ENCODE measurements at regions not wholly inside any gene's neighbourhood (a gene's known extent, or its start where the extent isn't known, plus 50 kb on each side); places are given as distances from the start of the nearest gene placed in this dataset.

DNA sequence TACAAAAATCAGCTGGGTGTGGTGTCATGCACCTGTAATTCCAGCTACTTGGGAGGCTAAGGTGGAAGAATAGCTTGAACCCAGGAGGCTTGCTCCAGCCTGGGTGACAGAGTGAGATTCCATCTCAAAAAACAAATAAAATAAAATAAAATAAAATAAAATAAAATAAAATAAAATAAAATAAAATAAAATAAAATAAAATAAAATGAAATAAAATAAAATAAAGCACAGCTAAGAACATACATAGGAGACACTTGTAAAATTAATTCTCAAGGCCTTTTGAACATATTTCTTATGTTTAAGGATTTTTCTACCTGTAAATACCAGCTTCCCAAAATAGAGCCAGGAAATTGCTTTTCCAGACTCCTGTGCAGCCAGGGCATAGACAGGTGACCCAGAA is 703.0 kb downstream of the ZPLD1 start:
- H3K9me3 ChIP-seq (ENCODE audit: control insufficient read depth, low read length): no peaks in the 10 kb centered on the region
- no peak overlapping the region for H3K4me3 ChIP-seq (ENCODE audit: extremely low read depth, insufficient read depth, low read length, poor library complexity, severe bottlenecking)
- H3K36me3 ChIP-seq (ENCODE audit: control insufficient read depth, insufficient read depth, low read length): no peaks in the 10 kb centered on the region
- no peaks in the 10 kb centered on the region for H3K4me1 ChIP-seq (ENCODE audit: control insufficient read depth, insufficient read depth, low read length, poor library complexity, severe bottlenecking)
- no peak overlapping the region for H3K27ac ChIP-seq (ENCODE audit: low read depth, low read length, severe bottlenecking)

DNA sequence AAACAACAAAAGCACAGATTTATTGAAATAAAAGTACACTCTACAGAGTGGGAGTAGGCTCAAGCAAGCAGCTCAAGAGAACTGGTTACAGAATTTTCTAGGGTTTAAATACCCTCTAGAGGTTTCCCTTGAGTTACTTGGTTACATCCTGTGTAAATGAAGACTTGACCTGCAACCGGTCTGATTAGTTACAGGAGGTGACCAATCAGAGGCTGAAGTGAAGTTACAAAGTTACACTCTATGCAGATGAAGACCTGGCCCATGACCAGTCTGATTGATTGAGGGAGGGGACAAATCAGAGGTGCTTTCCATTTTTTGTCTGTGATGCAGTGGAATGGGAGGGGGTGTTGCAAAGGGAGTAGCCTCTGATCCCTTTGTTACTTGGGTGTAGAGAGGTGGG is 723.4 kb downstream of the ZPLD1 start:
- no peaks in the 10 kb centered on the region for H3K4me1 ChIP-seq (ENCODE audit: control insufficient read depth, insufficient read depth, low read length, poor library complexity, severe bottlenecking)
- H3K27ac ChIP-seq (ENCODE audit: low read depth, low read length, severe bottlenecking): no peak overlapping the region
- H3K9me3 ChIP-seq (ENCODE audit: control insufficient read depth, low read length): no peaks in the 10 kb centered on the region
- H3K36me3 ChIP-seq (ENCODE audit: control insufficient read depth, insufficient read depth, low read length): no peaks in the 10 kb centered on the region
- H3K4me3 ChIP-seq (ENCODE audit: extremely low read depth, insufficient read depth, low read length, poor library complexity, severe bottlenecking): no peak overlapping the region
- 67 to 88% methylated on average over 1 of the region's 1 CpG for WGBS, 2 experiments (ENCODE audit: insufficient coverage in 2 of 2)

DNA sequence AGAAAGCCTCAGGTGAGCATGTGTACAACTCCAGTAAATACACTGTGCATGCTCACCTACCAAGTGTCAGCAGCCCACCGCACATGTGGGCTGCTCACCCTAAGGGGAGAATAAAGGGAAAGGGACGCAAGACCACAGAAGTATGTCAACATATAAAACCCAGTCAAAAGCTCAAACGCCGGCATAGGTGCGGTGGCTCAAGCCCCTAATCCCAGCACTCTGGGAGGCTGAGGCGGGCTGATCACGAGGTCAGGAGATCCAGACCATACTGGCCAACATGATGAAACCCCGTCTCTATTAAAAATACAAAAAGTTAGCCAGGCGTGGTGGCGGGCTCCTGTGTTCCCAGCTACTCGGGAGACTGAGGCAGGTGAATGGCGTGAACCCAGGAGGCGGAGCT is 732.1 kb downstream of the ZPLD1 start:
- H3K36me3 ChIP-seq (ENCODE audit: control insufficient read depth, insufficient read depth, low read length): no peaks in the 10 kb centered on the region
- no peaks in the 10 kb centered on the region for H3K4me1 ChIP-seq (ENCODE audit: control insufficient read depth, insufficient read depth, low read length, poor library complexity, severe bottlenecking)
- H3K4me3 ChIP-seq (ENCODE audit: extremely low read depth, insufficient read depth, low read length, poor library complexity, severe bottlenecking): no peak overlapping the region
- 82 to 87% methylated on average over 7 to 11 of the region's 13 CpGs for WGBS, 2 experiments (ENCODE audit: insufficient coverage in 2 of 2)
- no peaks in the 10 kb centered on the region for H3K9me3 ChIP-seq (ENCODE audit: control insufficient read depth, low read length)
- H3K27ac ChIP-seq (ENCODE audit: low read depth, low read length, severe bottlenecking): no peak overlapping the region

DNA sequence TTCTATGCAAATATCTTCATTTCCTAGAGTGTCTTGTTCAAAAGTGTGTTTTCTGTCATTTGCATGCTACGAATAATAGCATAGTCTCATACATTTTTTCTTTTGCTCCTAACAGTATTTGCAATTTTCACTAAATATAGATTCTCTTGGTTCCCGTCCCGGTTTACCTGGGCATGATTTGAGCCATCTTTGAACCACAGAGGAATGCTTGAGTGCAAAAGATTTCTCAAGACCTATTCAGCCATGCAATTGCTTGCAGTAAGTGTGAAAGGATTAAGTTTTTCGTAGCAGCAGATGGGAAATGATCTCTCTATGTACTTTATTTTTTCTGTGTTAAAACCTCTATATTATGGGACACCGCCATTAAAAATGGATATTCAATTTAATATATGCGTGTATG is 733.0 kb downstream of the ZPLD1 start:
- Histone ChIP-seq H3K4me3 (ENCODE audit: extremely low read depth, insufficient read depth, low read length, poor library complexity, severe bottlenecking) (no peak overlapping the region), H3K27ac (ENCODE audit: low read depth, low read length, severe bottlenecking) (no peak overlapping the region), H3K36me3 (ENCODE audit: control insufficient read depth, insufficient read depth, low read length) (no peaks in the 10 kb centered on the region), H3K9me3 (ENCODE audit: control insufficient read depth, low read length) (no peaks in the 10 kb centered on the region), H3K4me1 (ENCODE audit: control insufficient read depth, insufficient read depth, low read length, poor library complexity, severe bottlenecking) (no peaks in the 10 kb centered on the region)
- 83 to 86% methylated on average over 1 to 4 of the region's 6 CpGs for WGBS, 2 experiments (ENCODE audit: insufficient coverage in 2 of 2)

DNA sequence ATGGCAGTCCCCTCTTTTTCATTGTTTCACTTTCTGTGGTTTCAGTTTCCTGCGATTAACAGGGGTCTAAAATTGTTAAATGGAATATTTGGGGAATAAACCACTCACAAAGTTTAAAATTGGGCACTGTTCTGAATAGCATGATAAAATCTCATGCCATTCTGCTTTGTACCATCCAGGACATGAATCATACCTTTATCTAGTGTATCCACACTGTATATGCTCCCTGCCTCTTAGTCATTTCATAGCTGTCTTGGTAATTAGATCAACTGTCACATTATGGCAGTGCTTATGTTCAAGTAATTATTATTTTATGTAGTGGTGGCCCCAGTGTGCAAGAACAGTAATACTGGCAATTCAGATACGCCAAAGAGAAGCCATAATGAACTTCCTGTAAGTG is 734.5 kb downstream of the ZPLD1 start:
- 80% methylated on average over 1 of the region's 2 CpGs; no CpG with 5 or more reads in 1 of the 2 experiments for WGBS, 2 experiments (ENCODE audit: insufficient coverage in 2 of 2)
- Histone ChIP-seq H3K4me1 (ENCODE audit: control insufficient read depth, insufficient read depth, low read length, poor library complexity, severe bottlenecking) (no peaks in the 10 kb centered on the region), H3K9me3 (ENCODE audit: control insufficient read depth, low read length) (no peaks in the 10 kb centered on the region), H3K4me3 (ENCODE audit: extremely low read depth, insufficient read depth, low read length, poor library complexity, severe bottlenecking) (no peak overlapping the region), H3K27ac (ENCODE audit: low read depth, low read length, severe bottlenecking) (no peak overlapping the region), H3K36me3 (ENCODE audit: control insufficient read depth, insufficient read depth, low read length) (no peaks in the 10 kb centered on the region)

DNA sequence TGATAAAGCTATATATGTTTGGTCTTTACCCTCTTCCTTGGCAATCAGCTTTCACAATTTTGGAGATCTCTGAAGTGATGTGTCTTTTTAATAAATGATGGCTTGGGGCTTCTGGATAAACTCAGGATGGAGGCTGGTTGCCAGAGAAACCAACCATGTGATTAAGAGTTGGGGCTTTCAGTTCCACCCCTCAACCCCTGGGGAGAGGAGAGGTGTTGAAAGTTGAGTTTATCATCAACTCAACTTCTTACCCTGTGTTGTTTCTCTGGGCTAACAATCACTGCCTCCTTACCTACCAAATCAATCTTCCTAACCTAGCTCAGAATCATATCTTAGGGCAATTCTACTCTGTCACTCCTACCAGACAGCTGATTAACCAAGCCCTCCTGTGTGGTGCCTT is 735.8 kb downstream of the ZPLD1 start:
- no peak overlapping the region for H3K4me3 ChIP-seq (ENCODE audit: extremely low read depth, insufficient read depth, low read length, poor library complexity, severe bottlenecking)
- H3K27ac ChIP-seq (ENCODE audit: low read depth, low read length, severe bottlenecking): no peak overlapping the region
- no peaks in the 10 kb centered on the region for H3K36me3 ChIP-seq (ENCODE audit: control insufficient read depth, insufficient read depth, low read length)
- H3K4me1 ChIP-seq (ENCODE audit: control insufficient read depth, insufficient read depth, low read length, poor library complexity, severe bottlenecking): no peaks in the 10 kb centered on the region
- no peaks in the 10 kb centered on the region for H3K9me3 ChIP-seq (ENCODE audit: control insufficient read depth, low read length)

DNA sequence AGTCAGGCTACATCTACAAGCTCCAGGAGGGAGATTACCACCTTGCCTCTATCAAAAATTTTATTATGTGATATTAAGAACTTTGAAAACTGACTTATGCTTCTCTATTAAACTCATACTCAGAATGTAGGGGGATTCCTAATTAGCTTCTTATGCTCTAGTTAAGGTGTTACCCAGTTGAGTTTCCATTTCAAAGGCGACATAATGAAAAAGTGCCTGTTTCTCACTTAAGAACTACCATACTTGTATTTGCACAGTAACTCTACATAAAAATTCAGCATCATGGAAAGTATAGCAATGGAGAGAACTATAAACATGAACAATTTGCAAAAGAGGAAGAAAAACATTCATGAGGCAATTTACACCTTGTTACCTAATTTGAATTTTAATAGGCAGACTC is 739.1 kb downstream of the ZPLD1 start:
- Histone ChIP-seq H3K4me1 (ENCODE audit: control insufficient read depth, insufficient read depth, low read length, poor library complexity, severe bottlenecking) (no peaks in the 10 kb centered on the region), H3K27ac (ENCODE audit: low read depth, low read length, severe bottlenecking) (no peak overlapping the region), H3K9me3 (ENCODE audit: control insufficient read depth, low read length) (no peaks in the 10 kb centered on the region), H3K4me3 (ENCODE audit: extremely low read depth, insufficient read depth, low read length, poor library complexity, severe bottlenecking) (no peak overlapping the region), H3K36me3 (ENCODE audit: control insufficient read depth, insufficient read depth, low read length) (no peaks in the 10 kb centered on the region)
- 100% methylated on average over 1 of the region's 1 CpG; no CpG with 5 or more reads in 1 of the 2 experiments for WGBS, 2 experiments (ENCODE audit: insufficient coverage in 2 of 2)

DNA sequence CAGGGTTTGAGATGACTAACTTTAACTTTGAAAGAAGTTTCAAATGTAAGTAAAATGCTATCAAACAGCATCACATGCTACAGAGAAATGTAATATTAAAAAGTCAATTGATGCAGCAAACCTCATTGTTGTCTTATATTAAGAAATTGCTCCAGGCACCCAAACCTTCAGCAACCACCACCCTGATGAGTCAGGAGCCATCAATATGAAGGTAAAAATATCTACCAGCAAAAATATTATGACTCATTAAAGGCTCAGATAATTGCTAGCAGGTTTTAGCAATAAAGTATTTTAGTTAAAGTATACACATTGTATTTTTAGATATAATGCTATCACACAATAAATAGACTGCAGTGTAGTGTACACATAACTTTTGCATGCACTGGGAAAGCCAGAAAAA is 746.3 kb downstream of the ZPLD1 start:
- Histone ChIP-seq H3K36me3 (ENCODE audit: control insufficient read depth, insufficient read depth, low read length) (no peaks in the 10 kb centered on the region), H3K9me3 (ENCODE audit: control insufficient read depth, low read length) (no peaks in the 10 kb centered on the region), H3K27ac (ENCODE audit: low read depth, low read length, severe bottlenecking) (no peak overlapping the region), H3K4me3 (ENCODE audit: extremely low read depth, insufficient read depth, low read length, poor library complexity, severe bottlenecking) (no peak overlapping the region), H3K4me1 (ENCODE audit: control insufficient read depth, insufficient read depth, low read length, poor library complexity, severe bottlenecking) (no peaks in the 10 kb centered on the region)

DNA sequence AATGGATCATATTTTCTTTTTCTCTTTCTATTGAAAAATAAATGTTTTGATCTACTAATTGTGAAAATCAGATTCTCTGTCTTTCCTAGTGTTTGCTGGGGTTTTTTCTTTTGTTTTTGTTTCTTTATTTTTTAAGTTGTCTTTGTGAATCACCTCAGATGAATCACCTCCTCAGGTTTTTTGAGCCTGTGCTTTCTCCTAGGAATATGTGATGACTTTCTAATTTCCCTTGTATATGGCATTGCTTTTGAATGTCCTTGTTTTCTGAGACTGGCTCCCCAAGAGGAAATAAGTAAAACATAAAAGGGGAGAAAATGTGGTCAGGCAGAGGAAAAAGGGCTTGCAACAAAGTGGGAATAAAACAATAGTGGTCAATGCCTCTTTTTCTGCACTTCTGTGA is 750.0 kb downstream of the ZPLD1 start:
- Histone ChIP-seq H3K4me3 (ENCODE audit: extremely low read depth, insufficient read depth, low read length, poor library complexity, severe bottlenecking) (no peak overlapping the region), H3K36me3 (ENCODE audit: control insufficient read depth, insufficient read depth, low read length) (no peaks in the 10 kb centered on the region), H3K9me3 (ENCODE audit: control insufficient read depth, low read length) (no peaks in the 10 kb centered on the region), H3K27ac (ENCODE audit: low read depth, low read length, severe bottlenecking) (no peak overlapping the region), H3K4me1 (ENCODE audit: control insufficient read depth, insufficient read depth, low read length, poor library complexity, severe bottlenecking) (no peaks in the 10 kb centered on the region)

DNA sequence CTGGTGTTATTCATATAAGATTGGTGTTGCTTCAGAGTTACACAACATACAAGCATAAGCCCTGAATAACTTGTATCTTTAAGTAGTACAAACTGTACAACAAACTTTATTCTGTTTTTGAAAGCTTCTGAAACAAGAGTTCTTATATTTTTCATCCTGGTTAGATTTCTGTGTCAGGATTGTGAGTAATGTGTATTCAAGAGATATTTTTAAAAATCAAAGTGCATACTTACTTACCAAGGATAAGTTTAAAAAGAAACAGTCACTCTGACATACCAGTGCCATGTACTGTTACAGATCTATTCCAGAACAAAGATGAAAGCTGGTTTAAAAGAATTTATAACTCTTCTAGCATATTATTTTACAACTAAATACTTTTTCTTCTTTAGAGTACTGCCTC is 755.1 kb downstream of the ZPLD1 start:
- no peaks in the 10 kb centered on the region for H3K9me3 ChIP-seq (ENCODE audit: control insufficient read depth, low read length)
- H3K27ac ChIP-seq (ENCODE audit: low read depth, low read length, severe bottlenecking): no peak overlapping the region
- H3K36me3 ChIP-seq (ENCODE audit: control insufficient read depth, insufficient read depth, low read length): no peaks in the 10 kb centered on the region
- no peak overlapping the region for H3K4me3 ChIP-seq (ENCODE audit: extremely low read depth, insufficient read depth, low read length, poor library complexity, severe bottlenecking)
- no peaks in the 10 kb centered on the region for H3K4me1 ChIP-seq (ENCODE audit: control insufficient read depth, insufficient read depth, low read length, poor library complexity, severe bottlenecking)

DNA sequence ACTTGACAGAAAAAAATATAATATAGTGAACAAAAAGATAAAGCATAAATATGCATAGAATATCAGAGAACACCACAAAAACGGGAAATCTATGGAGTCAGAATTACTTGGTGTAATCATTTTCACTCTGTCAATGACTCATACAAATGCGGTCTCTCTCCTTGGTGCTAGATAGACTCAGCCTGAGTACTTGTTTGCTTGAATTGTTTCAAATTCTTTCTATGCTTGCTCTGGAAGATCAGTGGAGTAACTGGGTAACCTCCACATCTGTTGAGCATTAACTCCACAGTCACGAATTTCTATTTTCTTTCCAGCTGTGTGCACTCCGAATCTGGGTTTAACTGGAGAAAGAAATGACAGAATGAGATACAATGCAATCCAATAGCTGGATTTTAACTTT is 760.4 kb downstream of the ZPLD1 start:
- no peaks in the 10 kb centered on the region for H3K4me1 ChIP-seq (ENCODE audit: control insufficient read depth, insufficient read depth, low read length, poor library complexity, severe bottlenecking)
- WGBS, 2 experiments (ENCODE audit: insufficient coverage in 2 of 2): 93 to 100% methylated on average over 2 to 3 of the region's 4 CpGs
- no peaks in the 10 kb centered on the region for H3K9me3 ChIP-seq (ENCODE audit: control insufficient read depth, low read length)
- H3K27ac ChIP-seq (ENCODE audit: low read depth, low read length, severe bottlenecking): no peak overlapping the region
- no peaks in the 10 kb centered on the region for H3K36me3 ChIP-seq (ENCODE audit: control insufficient read depth, insufficient read depth, low read length)
- no peak overlapping the region for H3K4me3 ChIP-seq (ENCODE audit: extremely low read depth, insufficient read depth, low read length, poor library complexity, severe bottlenecking)

DNA sequence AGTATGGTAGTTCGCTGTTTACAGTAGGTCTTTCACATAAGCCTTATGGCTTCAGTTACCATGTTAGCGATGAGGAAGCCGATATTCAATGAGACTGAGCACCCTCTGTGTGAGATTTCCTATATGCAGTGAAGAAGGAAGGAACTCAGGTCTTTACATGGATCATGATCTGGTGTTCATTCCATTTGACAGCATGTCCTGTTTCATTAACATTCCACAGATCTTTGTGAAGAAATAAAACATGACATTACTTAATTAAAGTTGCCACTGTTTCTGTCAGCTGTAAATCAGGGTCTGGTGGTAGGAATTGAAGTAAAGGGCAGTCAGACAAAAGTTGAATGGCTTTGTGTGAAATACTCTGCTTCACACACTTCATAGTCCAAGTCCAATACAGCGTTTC is 768.6 kb downstream of the ZPLD1 start:
- no peak overlapping the region for H3K27ac ChIP-seq (ENCODE audit: low read depth, low read length, severe bottlenecking)
- H3K9me3 ChIP-seq (ENCODE audit: control insufficient read depth, low read length): no peaks in the 10 kb centered on the region
- no peak overlapping the region for H3K4me3 ChIP-seq (ENCODE audit: extremely low read depth, insufficient read depth, low read length, poor library complexity, severe bottlenecking)
- H3K36me3 ChIP-seq (ENCODE audit: control insufficient read depth, insufficient read depth, low read length): no peaks in the 10 kb centered on the region
- H3K4me1 ChIP-seq (ENCODE audit: control insufficient read depth, insufficient read depth, low read length, poor library complexity, severe bottlenecking): no peaks in the 10 kb centered on the region
- 93 to 100% methylated on average over 2 to 3 of the region's 4 CpGs for WGBS, 2 experiments (ENCODE audit: insufficient coverage in 2 of 2)
